Activated B cell treated with CpG ODN at 0.5 μM for 24 hours (primary cell): ENCODE measurements at regions not wholly inside any gene's neighbourhood (a gene's known extent, or its start where the extent isn't known, plus 50 kb on each side); places are given as distances from the start of the nearest gene placed in this dataset.

Source experiments
- ATAC-seq: fragments of 200-7000 bp; cut with Tn5 transposase; one replicate; pipeline ENCODE4 v1.10.0; 2021; ENCODE audit warnings: low read depth, mild to moderate bottlenecking, moderate library complexity
- CTCF ChIA-PET: fragments of 350-600 bp; sonication (Branson Sonifier 250); formaldehyde crosslinking; loops from one replicate; lab custom pipeline; 2021; ENCODE audit warnings: antibody characterized with exemption; lab: Charles Lee
- POLR2A ChIA-PET: fragments of 350-600 bp; sonication (Branson Sonifier 250); formaldehyde crosslinking; loops from one replicate; lab custom pipeline; 2021; ENCODE audit warnings: antibody characterized with exemption; lab: Charles Lee
- DNase-seq: peaks from one replicate; pipeline ENCODE4 v3.0.0; 2022
- H3K27ac Mint-ChIP-seq: one replicate; pipeline ENCODE4 v1.8.0; 2020; ENCODE audit warnings: mixed read lengths
- H3K27me3 Mint-ChIP-seq: one replicate; pipeline ENCODE4 v1.8.0; 2021; ENCODE audit warnings: mixed read lengths
- H3K36me3 Mint-ChIP-seq: one replicate; pipeline ENCODE4 v1.8.0; 2021; ENCODE audit warnings: low read depth, mixed read lengths
- H3K4me1 Mint-ChIP-seq: one replicate; pipeline ENCODE4 v1.8.0; 2021; ENCODE audit warnings: mixed read lengths
- H3K4me3 Mint-ChIP-seq: one replicate; pipeline ENCODE4 v1.8.0; 2020; ENCODE audit warnings: mild to moderate bottlenecking, mixed read lengths
- H3K9me3 Mint-ChIP-seq: one replicate; pipeline ENCODE4 v1.8.0; 2020; ENCODE audit warnings: mixed read lengths
- CTCF ChIP-seq: fragments of 200-600 bp; IDR thresholded peaks from one replicate; pipeline ENCODE4 v1.8.0; 2022; ENCODE audit warnings: antibody characterized with exemption, mild to moderate bottlenecking
- intact Hi-C: fragments of 100-400 bp; cut with micrococcal nuclease; formaldehyde crosslinking; loops from one replicate; pipeline ENCODE4 v1.15.1; 2024

DNA sequence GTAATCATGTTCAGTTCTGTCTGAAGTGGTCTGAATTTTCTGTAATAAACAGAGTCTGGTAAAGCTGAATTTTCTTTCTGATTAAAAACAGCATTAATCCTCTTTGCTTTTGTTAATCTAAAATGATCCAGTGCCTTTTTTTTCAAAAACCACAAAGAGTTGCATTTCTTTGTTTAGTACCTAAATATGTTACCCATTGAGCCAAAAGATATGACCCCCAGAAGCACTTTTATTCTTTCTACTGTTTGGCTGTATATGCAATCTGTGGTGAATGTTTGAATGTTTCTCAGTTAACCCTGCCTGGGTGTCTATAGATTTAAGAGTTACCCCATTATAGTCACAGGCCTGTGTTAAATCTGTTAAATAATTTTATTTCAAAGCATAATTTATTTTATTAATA is 394.8 kb downstream of the PTPRC start:
- TF ChIP-seq CTCF: no peak
- peaks cover 3% of the 10 kb centered on the region for H3K27me3 Mint-ChIP-seq
- H3K4me3 Mint-ChIP-seq: no peak overlapping the region
- no peaks in the 10 kb centered on the region for H3K36me3 Mint-ChIP-seq
- POLR2A ChIA-PET: no interaction called here
- DNase-seq: no peak
- no peak overlapping the region for H3K27ac Mint-ChIP-seq
- no peak for ATAC-seq
- H3K4me1 Mint-ChIP-seq: peaks cover 21% of the 10 kb centered on the region
- CTCF ChIA-PET: no interaction called here
- H3K9me3 Mint-ChIP-seq: peaks cover 5% of the 10 kb centered on the region
- intact Hi-C loops: no loop called here

DNA sequence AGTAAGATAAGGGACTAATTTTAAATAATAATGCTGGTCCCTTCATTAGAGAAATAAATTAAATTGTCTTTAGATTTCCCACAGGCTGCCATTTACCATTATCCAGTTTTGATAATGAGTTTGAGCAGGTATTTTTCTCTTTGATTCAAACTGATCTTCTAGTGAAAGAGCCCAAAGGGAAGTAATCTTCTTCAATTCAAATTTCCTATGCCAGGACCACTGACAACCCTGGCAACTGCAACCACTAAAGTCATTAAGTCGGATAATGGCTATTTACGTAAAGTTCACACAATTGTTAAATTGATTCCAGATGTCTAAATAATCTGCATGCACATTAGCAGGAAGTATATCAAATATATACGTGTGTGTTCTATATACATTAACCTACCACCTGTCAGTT is 399.3 kb downstream of the PTPRC start:
- POLR2A ChIA-PET: no interaction called here
- TF ChIP-seq CTCF: no peak
- Mint-ChIP-seq H3K27me3 (no peaks in the 10 kb centered on the region), H3K4me3 (no peak overlapping the region), H3K9me3 (no peaks in the 10 kb centered on the region), H3K27ac (no peak overlapping the region), H3K4me1 (peaks cover 34% of the 10 kb centered on the region), H3K36me3 (no peaks in the 10 kb centered on the region)
- intact Hi-C loops: no loop called here
- CTCF ChIA-PET: no interaction called here
- no peak for ATAC-seq
- no peak for DNase-seq

- Mint-ChIP-seq H3K27ac (no peak overlapping the region), H3K27me3 (peaks cover 4% of the 10 kb centered on the region), H3K4me1 (peaks cover 23% of the 10 kb centered on the region), H3K4me3 (no peak overlapping the region), H3K36me3 (no peaks in the 10 kb centered on the region), H3K9me3 (no peaks in the 10 kb centered on the region)
- no peak for ATAC-seq
- POLR2A ChIA-PET: no interaction called here
- CTCF ChIA-PET: no interaction called here
- intact Hi-C loops: no loop called here
- DNase-seq: no peak
- no peak for TF ChIP-seq CTCF
Measured at GRCh38 chr1:199040076-199040905, 401.5 kb downstream of the PTPRC start.

GRCh38 chr1:199041173-199041914 is 402.5 kb downstream of the PTPRC start:
- ChIA-PET CTCF (no interaction called here), POLR2A (interaction anchor here (1.0 kb wide), 1 partner anchor 104 kb away, joined by 4 read pairs; no protein-coding TSS in a partner anchor)
- DNase-seq: no peak
- no peak for TF ChIP-seq CTCF
- no peaks in the 10 kb centered on the region for H3K36me3 Mint-ChIP-seq
- H3K9me3 Mint-ChIP-seq: no peaks in the 10 kb centered on the region
- H3K4me1 Mint-ChIP-seq: peaks cover 20% of the 10 kb centered on the region
- ATAC-seq: peak; percentile 71
- H3K27me3 Mint-ChIP-seq: peaks cover 7% of the 10 kb centered on the region
- peak overlapping the region; percentile 4 for H3K4me3 Mint-ChIP-seq
- no peak overlapping the region for H3K27ac Mint-ChIP-seq
- intact Hi-C loops: no loop called here

DNA sequence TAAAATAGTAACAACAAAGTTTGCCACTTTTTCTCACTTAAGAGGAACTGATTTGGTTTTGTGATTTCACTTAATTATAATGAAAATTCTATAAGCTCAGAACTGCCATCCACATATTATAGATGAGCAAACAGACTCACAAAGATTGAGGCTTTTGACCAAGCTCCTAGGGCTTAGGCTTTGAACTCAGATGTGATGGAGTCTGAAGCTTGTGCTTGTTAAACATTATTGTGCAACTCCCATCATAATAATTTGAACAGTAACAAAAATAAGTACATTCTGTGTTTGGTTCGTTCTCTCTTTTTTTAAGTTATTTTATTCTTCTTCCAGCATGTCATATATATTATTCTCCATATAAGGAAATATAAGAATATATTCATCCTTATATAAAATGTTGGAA is 403.4 kb downstream of the PTPRC start:
- intact Hi-C loops: no loop called here
- Mint-ChIP-seq H3K4me3 (no peak overlapping the region), H3K4me1 (peaks cover 20% of the 10 kb centered on the region), H3K27me3 (peaks cover 7% of the 10 kb centered on the region), H3K9me3 (no peaks in the 10 kb centered on the region), H3K36me3 (no peaks in the 10 kb centered on the region), H3K27ac (no peak overlapping the region)
- ChIA-PET POLR2A (interaction anchor here (1.0 kb wide), 1 partner anchor 105 kb away, joined by 4 read pairs; no protein-coding TSS in a partner anchor), CTCF (no interaction called here)
- DNase-seq (no peak), ATAC-seq (no peak)
- no peak for TF ChIP-seq CTCF
